ENCODE measurements at regions not wholly inside any gene's neighbourhood (a gene's known extent, or its start where the extent isn't known, plus 50 kb on each side); places are given as distances from the start of the nearest gene placed in this dataset.

DNA sequence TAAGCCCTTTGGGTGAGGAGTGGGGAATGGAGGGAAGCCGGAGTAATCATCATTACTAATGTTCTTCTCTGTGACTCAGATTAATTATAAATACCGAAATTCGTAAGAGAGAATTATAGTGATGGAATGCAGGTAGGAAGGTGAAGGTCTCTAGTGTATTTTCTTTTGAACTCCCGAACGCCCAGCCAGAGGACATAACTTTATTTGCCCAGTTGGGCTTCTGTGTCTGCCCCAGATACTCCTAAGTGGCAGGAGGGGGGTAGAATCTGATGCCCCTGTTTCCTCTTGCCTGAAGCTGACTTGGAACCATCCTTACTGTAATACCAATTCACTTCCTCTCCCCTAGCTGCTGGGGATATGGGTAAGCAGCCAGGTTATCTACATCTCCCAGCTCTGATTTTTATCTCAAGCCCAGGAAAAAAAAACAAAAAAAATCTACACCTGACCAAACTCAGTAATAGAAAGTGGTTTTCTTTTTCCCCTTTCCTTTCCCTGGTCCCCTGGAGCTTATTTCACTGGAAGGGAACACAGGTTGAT lies 84.4 kb upstream of the CISTR start:
- DNase-seq (ENCODE audit: low spot score): no peak

DNA sequence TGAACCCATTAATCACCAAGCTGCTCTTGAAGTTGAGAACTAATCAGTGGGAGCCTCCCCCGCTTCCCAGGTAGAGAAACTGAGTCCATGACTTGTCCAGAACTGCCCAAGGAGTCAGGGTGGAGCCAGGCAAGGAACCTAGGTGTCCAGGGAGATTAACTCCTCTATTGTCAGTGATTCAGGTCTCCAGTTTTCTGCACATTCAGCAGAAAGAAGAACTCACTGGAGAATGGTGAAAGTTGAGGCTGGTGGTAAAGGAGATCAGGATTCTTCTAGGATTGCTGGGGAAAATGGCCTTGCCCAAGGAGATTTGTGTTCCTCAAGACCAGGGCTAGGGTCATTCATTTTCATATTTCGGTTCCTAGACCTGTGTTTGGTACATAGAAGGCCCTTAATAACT lies 87.2 kb upstream of the CISTR start:
- DNase-seq (ENCODE audit: low spot score): no peak

GRCh38 chr12:53840316-53840715 lies 88.5 kb upstream of the CISTR start:
- DNase-seq (ENCODE audit: low spot score): no peak

DNA sequence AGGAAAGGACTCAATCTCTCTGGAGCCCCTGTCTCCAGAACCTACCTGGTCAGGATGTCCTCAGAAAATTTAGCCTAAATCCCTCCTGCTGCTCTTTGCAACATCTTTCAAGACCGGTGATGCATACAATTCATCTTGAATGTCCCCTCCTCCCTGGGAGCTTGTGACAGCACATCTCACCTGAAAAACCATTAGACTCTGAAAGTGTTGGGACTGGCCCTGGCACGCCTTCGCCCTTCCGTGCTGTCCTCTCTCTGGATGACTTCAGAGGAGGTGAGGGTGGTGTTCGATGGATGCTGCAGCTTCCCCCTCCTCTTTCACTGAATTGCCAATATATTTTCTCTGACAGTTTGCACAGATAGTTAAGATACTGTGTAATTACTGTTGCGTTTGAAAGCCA lies 90.9 kb upstream of the CISTR start:
- no peak for DNase-seq (ENCODE audit: low spot score)

DNA sequence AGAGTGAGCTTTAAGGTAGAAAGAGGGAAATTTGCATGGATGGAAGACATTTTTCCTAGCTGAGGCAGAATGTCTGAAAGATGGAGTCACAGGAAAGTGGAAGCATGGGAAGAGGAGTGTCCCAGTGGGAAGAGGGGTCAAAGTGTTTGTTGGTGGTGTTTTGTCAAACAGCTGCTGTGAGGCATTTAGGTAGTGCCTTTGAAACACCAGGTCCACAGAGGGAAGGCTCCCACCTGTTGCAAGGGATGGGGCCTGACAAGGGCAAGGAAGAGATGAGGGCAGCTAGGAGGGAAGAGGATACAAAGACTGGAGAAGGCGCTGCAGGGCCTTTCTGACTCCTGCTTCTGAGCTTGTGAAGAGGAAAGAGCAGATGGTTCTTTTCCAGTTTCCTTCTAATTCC lies 91.8 kb upstream of the CISTR start:
- no peak for DNase-seq (ENCODE audit: low spot score)

GRCh38 chr12:53844994-53845844 lies 93.4 kb upstream of the HOXC13 start:
- DNase-seq (ENCODE audit: low spot score): peak; percentile 82

- DNase-seq (ENCODE audit: low spot score): no peak
These were observed 92.7 kb upstream of the HOXC13 start for GRCh38 chr12:53845932-53846331.

GRCh38 chr12:53849113-53849512 lies 89.5 kb upstream of the HOXC13 start:
- no peak for DNase-seq (ENCODE audit: low spot score)

DNA sequence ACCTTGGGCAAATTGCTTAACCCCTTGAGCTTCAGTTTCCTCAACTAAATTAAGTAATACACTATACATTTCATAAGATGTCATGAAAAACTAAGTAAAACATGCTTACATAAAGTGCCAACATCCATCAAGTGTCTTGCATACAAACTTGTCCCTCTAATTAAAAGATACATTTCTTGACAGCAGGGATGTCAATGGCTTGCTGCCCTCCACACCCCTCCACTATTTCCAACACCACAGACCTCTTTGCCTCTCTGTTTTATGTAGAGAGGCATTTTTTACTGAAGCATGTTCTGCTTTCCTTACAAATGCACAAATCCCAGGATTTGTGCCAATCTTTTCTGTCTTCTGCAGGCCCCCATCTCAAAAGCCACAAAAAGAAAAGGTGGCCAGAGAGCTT lies 89.0 kb upstream of the HOXC13 start:
- DNase-seq (ENCODE audit: low spot score): no peak

DNA sequence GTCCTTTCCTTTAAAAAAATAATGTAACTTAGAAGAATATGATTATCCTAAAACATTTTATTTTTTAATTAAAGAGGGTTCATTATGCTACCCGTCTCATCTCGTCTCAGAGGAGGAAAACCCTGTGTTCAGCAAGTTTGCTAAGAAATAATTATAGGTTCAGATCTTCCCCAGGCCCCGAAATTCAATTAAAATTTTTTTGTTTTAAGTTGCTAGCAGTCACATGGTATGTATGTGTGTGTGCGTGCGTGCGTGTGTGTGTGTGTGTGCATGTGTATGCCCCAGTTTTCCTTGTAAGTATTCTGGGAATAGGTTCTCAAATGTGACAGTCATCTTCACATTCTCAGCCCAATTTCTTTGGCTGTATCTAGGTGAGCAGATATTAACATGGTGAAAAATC lies 86.6 kb upstream of the HOXC13 start:
- no peak for DNase-seq (ENCODE audit: low spot score)

- DNase-seq (ENCODE audit: low spot score): no peak
These were observed 85.6 kb upstream of the HOXC13 start for GRCh38 chr12:53852992-53853391.

DNA sequence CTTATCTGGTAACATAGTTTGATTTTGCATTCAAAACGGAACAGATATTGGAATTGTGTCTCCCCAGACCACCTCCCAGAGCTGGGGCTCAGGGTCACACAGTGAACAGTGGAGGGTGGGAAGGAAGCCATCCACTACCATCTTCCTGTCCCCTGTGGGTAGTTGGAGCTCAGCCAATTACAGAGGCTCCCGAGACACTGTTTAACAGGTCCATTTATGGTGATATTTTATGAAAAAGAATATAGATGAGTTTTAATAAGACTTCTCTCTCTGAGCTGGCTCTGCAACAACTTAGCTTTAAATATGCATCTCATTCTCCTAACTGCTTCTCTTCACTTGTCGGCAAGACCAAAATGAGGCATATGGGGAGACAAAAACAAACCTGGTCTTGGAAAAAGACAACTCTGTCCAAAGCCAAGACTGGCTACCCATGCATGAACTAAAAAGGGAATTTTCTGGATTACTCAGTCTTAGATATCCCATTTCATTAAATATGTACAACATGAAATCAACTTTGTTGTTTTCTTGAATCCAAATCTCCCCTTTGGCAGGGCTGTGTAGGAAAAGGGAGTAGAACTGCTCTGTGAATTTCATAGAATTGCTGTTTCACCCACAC lies 83.8 kb upstream of the HOXC13 start:
- no peak for DNase-seq (ENCODE audit: low spot score)

DNA sequence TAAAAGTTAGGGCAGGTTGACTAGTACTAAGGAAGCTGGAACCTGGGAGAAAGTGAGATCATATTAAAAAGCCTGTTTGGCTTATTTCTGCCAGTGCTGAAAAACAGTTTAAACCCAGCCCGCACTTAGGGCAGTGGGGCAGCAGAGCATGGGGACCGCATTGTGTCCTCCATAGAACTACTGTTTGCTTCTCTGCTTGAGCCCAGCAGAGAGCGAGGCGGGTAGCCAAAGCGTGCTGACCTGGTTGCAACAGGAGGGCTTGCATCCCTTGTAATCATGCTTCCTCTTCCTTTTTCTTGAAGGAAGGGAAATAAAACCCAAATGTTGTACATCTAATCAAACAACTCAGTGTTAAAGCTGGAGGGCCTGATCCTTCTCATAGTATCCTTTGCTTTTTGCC lies 82.5 kb upstream of the HOXC13 start:
- no peak for DNase-seq (ENCODE audit: low spot score)

GRCh38 chr12:53857666-53858065 lies 81.0 kb upstream of the HOXC13 start:
- DNase-seq (ENCODE audit: low spot score): no peak

- DNase-seq (ENCODE audit: low spot score): peak; percentile 36
These were observed 77.9 kb upstream of the HOXC13 start for GRCh38 chr12:53860426-53861345.

DNA sequence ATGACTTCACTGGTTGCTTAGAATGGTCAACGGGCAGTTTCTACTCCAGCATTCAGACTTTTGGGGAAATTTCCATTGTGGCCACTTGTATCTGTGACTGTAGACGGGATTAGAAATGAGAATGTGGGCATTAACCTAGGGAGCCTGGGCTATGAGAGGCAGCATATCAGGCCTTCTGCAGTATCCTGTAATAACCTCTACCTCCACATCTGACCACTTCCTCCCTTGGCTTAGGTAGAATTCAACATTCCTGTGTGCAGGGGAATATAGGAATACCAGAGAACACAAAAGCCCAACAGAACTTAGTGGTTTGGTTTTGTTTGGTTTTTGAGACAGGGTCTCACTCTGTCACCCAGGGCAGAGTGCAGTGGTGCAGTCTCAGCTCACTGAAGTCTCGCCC lies 76.4 kb upstream of the HOXC13 start:
- DNase-seq (ENCODE audit: low spot score): no peak

- no peak for DNase-seq (ENCODE audit: low spot score)
These were observed 75.8 kb upstream of the HOXC13 start for GRCh38 chr12:53862831-53863230.

DNA sequence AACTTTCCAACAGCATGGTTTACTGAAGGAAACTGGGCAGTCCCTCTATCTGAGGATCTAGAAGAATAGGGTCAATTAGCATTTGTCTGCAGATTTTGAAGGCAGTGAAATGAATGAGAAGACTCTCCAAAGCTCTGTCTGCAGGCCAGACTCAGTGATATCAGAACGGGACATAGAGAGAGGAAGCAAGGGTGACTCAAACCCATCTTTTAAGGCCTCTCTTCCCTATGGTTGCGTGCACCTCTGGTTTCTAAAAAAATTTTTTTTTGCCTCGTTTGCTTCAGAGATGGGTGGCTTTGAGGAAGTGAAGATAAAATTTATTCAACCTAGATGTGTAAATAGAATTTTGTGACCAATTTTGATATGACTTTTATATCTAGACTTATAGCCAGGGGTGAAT lies 71.9 kb upstream of the HOXC13 start:
- no peak for DNase-seq (ENCODE audit: low spot score)

DNA sequence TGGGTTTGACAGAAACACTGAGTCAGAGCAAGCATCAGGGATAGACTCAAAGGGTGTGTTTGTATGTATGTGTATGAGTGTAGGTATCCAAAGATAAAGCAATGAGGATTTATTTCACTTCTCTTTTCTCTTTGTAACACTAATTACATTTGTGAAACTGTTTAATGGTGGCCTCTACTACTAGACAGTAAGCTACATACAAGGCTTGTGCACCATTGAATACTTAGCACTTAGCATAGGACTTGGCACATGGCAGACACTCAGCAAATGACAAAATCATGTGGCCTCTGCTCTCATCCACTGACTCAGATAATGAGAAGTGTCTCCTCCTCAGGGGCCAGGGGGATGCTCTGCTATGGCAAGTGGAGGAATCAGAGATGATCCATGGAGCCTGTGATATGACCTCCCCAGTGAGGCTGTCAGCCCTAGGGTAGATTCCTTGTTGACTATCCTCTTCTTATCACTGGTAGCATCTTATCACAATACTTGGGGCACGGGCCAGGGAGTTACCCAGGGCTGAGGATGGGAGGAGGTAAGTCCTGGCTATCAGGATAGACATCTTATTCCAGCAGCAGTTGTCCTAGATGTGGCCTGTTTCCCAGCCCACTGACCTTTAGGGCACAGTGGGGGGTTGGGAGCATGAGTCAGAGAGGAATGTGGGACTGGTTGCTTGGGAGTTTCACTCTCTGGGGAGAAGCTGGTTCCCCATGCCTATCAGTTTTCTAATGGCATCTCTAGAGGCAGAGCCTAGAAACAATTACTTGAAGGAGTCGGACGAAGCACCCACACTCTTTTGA lies 71.2 kb upstream of the HOXC13 start:
- peak; percentile 66 for DNase-seq (ENCODE audit: low spot score)

GRCh38 chr12:53868511-53868986 lies 70.1 kb upstream of the HOXC13 start:
- no peak for DNase-seq (ENCODE audit: low spot score)

DNA sequence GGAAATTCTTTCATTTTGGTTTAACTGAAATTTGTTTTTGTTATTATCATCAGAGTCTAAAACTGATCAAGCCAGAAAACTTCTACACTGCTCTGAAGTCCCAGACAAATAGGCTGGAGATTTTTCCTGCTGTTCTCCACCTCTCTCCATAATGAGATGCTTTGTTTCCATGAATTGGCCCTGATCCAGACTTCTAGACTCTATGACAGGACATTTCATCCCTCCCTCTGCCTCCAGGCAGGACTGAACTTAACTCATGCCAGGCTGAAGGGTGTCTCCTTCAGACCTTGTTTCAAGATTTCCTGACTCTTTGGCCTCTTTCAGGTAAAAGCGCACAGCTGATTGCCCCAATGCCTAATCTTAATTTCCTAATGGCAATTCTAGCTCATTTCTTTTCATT lies 69.1 kb upstream of the HOXC13 start:
- DNase-seq (ENCODE audit: low spot score): peak; percentile 95
